Keratinocyte (primary cell): ENCODE measurements at regions not wholly inside any gene's neighbourhood (a gene's known extent, or its start where the extent isn't known, plus 50 kb on each side); places are given as distances from the start of the nearest gene placed in this dataset.

Experiments used
- DNase-seq: peaks from one replicate; pipeline ENCODE4 v3.0.0-alpha.2; 2011; ENCODE audit warnings: low read depth, missing footprints, low spot score
- FAIRE-seq: peaks from 2 replicates; lab custom pipeline; 2011; peaks lifted over from hg19 to GRCh38; lab: Jason Lieb, UNC
- H2AFZ ChIP-seq: 2 replicates; pipeline ENCODE4 v1.6.0; 2012; ENCODE audit warnings: low read length, control low read depth, inconsistent platforms; ENCODE audit not compliant: control insufficient read depth
- H3K27ac ChIP-seq: 2 replicates; pipeline ENCODE4 v1.5.1; 2011; ENCODE audit warnings: low read length; ENCODE audit not compliant: control insufficient read depth, insufficient read depth
- H3K27me3 ChIP-seq: 3 replicates; pipeline ENCODE4 v1.6.0; 2011; ENCODE audit warnings: low read length; ENCODE audit not compliant: control insufficient read depth, insufficient read depth; ENCODE audit errors: extremely low read depth
- H3K36me3 ChIP-seq, 2 experiments: 2 replicates in 1 of 2; 3 replicates in 1 of 2; pipeline ENCODE4 v1.5.1; 2011; ENCODE audit warnings: low read length in 2 of 2, mild to moderate bottlenecking in 1 of 2; ENCODE audit not compliant: control insufficient read depth in 2 of 2, insufficient read depth in 2 of 2; ENCODE audit errors: extremely low read depth in 1 of 2
- H3K4me1 ChIP-seq: 3 replicates; pipeline ENCODE4 v1.5.1; 2011; ENCODE audit warnings: low read length; ENCODE audit not compliant: control insufficient read depth, insufficient read depth; ENCODE audit errors: extremely low read depth
- H3K4me2 ChIP-seq: 3 replicates; pipeline ENCODE4 v1.6.0; 2011; ENCODE audit warnings: low read depth, low read length; ENCODE audit not compliant: control insufficient read depth, insufficient read depth; ENCODE audit errors: extremely low read depth
- H3K4me3 ChIP-seq, 3 experiments: fragments of 200-600 bp in 1 of 3; sonication (generic) in 1 of 3; 2 replicates in 2 of 3; 3 replicates in 1 of 3; pipeline ENCODE4 v1.5.1; 2011 to 2016; ENCODE audit warnings: low read length in 3 of 3, mild to moderate bottlenecking in 3 of 3, control low read depth in 2 of 3, inconsistent platforms in 1 of 3, low read depth in 1 of 3, mixed read lengths in 1 of 3, mixed run types in 1 of 3, moderate library complexity in 1 of 3; ENCODE audit not compliant: control insufficient read depth in 2 of 3, insufficient read depth in 2 of 3; ENCODE audit errors: extremely low read depth in 1 of 3
- H3K79me2 ChIP-seq: 2 replicates; pipeline ENCODE4 v1.6.0; 2012; ENCODE audit warnings: low read length; ENCODE audit not compliant: control insufficient read depth, insufficient read depth
- H3K9ac ChIP-seq: 3 replicates; pipeline ENCODE4 v1.6.0; 2011; ENCODE audit warnings: low read length; ENCODE audit not compliant: control insufficient read depth, insufficient read depth; ENCODE audit errors: extremely low read depth
- H3K9me1 ChIP-seq: 3 replicates; pipeline ENCODE4 v1.6.0; 2011; ENCODE audit warnings: low read length; ENCODE audit not compliant: control insufficient read depth, insufficient read depth; ENCODE audit errors: extremely low read depth
- H3K9me3 ChIP-seq: 2 replicates; pipeline ENCODE4 v1.5.1; 2012; ENCODE audit warnings: low read depth, low read length; ENCODE audit not compliant: control insufficient read depth
- H4K20me1 ChIP-seq: 3 replicates; pipeline ENCODE4 v1.6.0; 2011; ENCODE audit warnings: low read length; ENCODE audit not compliant: control insufficient read depth, insufficient read depth; ENCODE audit errors: extremely low read depth
- EZH2 ChIP-seq: IDR thresholded peaks from one replicate; pipeline ENCODE4 v1.6.1; 2012; ENCODE audit warnings: inconsistent platforms, mild to moderate bottlenecking, low read length, moderate library complexity
- dilution Hi-C: fragments of 300-500 bp; cut with MboI; formaldehyde crosslinking; loops from one replicate; pipeline ENCODE4 v1.7.0; 2020; ENCODE audit warnings: low sequenced_read_pairs; ENCODE audit not compliant: extremely low pct_ligation_motif_present
- TF ChIP-seq, protein P1 (sequence below), 3 experiments: IDR thresholded peaks in 1 of 3; conservative IDR thresholded peaks in 1 of 3; optimal IDR thresholded peaks in 1 of 3; 2 replicates in 2 of 3; 3 replicates in 1 of 3; pipeline versions ENCODE3 to v1.5.1; 2011; ENCODE audit warnings: low read length in 3 of 3, mild to moderate bottlenecking in 3 of 3, moderate library complexity in 2 of 3, control low read depth in 1 of 3, inconsistent platforms in 1 of 3; ENCODE audit not compliant: insufficient read depth in 2 of 3; ENCODE audit errors: extremely low read depth in 1 of 3

DNA sequence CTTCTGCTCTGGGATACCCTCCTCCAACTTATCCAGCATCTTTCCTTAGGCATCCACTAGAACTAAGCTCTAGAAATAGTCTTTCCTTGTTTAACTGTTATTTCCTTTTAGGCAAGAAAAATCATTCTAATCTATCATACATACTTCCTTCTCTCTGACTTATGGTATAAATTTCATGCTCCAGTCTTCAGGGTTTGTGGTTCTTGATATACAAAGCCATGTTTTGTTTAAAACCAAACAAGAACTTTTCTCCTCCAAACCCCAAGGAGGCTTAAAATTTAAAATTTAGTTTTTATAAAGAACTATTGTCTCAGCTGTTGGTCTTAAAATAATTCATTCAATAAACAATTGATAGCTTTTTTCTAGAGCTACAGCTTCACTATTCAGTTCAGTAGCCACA is 77.2 kb downstream of the CD164 start:
- no peak overlapping the region for H3K4me2 ChIP-seq
- H3K9me3 ChIP-seq, result no peaks in the 10 kb centered on the region
- H3K79me2 ChIP-seq, result no peaks in the 10 kb centered on the region
- H3K36me3 ChIP-seq, result no peaks in the 10 kb centered on the region
- no peak for FAIRE-seq
- no peaks in the 10 kb centered on the region for H3K27me3 ChIP-seq
- no peak overlapping the region for H3K4me3 ChIP-seq
- DNase-seq, result no peak
- H4K20me1 ChIP-seq, result no peaks in the 10 kb centered on the region
- no peaks in the 10 kb centered on the region for H3K4me1 ChIP-seq
- no peak overlapping the region for H3K27ac ChIP-seq
- H3K9ac ChIP-seq, result no peak overlapping the region
- dilution Hi-C loops, result no loop called here
- TF ChIP-seq, protein P1, sequence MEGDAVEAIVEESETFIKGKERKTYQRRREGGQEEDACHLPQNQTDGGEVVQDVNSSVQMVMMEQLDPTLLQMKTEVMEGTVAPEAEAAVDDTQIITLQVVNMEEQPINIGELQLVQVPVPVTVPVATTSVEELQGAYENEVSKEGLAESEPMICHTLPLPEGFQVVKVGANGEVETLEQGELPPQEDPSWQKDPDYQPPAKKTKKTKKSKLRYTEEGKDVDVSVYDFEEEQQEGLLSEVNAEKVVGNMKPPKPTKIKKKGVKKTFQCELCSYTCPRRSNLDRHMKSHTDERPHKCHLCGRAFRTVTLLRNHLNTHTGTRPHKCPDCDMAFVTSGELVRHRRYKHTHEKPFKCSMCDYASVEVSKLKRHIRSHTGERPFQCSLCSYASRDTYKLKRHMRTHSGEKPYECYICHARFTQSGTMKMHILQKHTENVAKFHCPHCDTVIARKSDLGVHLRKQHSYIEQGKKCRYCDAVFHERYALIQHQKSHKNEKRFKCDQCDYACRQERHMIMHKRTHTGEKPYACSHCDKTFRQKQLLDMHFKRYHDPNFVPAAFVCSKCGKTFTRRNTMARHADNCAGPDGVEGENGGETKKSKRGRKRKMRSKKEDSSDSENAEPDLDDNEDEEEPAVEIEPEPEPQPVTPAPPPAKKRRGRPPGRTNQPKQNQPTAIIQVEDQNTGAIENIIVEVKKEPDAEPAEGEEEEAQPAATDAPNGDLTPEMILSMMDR (optimal IDR thresholded peaks at IDR 0.05 in 1 of 3, IDR thresholded peaks at IDR 0.05 in 1 of 3, conservative IDR thresholded peaks at IDR 0.05 in 1 of 3; ENCODE audit: extremely low read depth in 1 of 3, insufficient read depth in 2 of 3, low read length in 3 of 3), result no peak
- TF ChIP-seq EZH2, result no peak
- H2AFZ ChIP-seq, result no peak overlapping the region
- no peaks in the 10 kb centered on the region for H3K9me1 ChIP-seq

DNA sequence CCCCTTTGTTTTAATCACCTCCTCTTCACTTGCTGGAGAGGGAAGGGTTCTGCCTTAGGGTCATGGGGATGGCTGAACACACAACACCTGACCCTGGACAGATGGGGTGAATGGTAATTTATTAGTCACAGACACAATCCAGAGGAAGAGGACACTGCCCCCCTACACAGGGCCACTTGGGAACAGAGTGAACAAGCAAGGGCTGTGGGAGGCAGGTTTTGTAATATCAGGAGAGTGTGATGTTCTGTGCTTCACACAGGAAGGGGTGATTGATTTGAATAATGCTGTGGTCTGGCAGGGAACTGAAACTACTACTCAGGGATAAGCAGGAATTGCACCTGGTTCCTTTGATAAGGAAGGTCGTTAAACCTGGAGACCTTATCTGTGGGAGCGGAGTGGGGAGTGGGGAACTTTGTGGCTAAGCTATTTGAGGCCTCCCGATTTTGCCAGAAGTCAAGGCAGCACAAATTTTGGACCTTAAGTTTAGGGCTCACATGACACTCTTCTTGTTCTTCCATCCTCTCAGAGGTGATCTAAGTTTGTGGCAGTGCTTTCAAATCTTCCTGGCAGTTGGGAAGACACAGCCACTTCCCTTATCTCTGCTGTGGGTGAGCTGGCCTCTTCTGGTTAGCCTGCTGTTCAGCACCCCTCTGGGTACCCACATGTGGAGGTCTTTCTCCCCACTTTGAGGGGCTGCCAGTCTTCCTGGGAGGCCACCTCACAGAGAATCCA is 77.8 kb downstream of the CD164 start:
- H3K9ac ChIP-seq, result no peak overlapping the region
- no peaks in the 10 kb centered on the region for H3K79me2 ChIP-seq
- no peaks in the 10 kb centered on the region for H3K9me3 ChIP-seq
- H3K27ac ChIP-seq, result no peak overlapping the region
- H3K4me1 ChIP-seq, result no peaks in the 10 kb centered on the region
- no peak overlapping the region for H3K4me3 ChIP-seq
- no peaks in the 10 kb centered on the region for H4K20me1 ChIP-seq
- no peaks in the 10 kb centered on the region for H3K36me3 ChIP-seq
- dilution Hi-C loops, result no loop called here
- H2AFZ ChIP-seq, result no peak overlapping the region
- no peak for TF ChIP-seq EZH2
- TF ChIP-seq, protein P1 (optimal IDR thresholded peaks at IDR 0.05 in 1 of 3, IDR thresholded peaks at IDR 0.05 in 1 of 3, conservative IDR thresholded peaks at IDR 0.05 in 1 of 3; ENCODE audit: extremely low read depth in 1 of 3, insufficient read depth in 2 of 3, low read length in 3 of 3), result no peak
- no peak overlapping the region for H3K4me2 ChIP-seq
- FAIRE-seq, result no peak
- DNase-seq, result no peak
- no peaks in the 10 kb centered on the region for H3K27me3 ChIP-seq
- no peaks in the 10 kb centered on the region for H3K9me1 ChIP-seq
